ENCODE measurements at regions not wholly inside any gene's neighbourhood (a gene's known extent, or its start where the extent isn't known, plus 50 kb on each side); places are given as distances from the start of the nearest gene placed in this dataset.

- TF ChIP-seq ZNF687 (CRISPR knock-in tag; IDR thresholded peaks at IDR 0.05) (no peak), NCOA1 (CRISPR knock-in tag; IDR thresholded peaks at IDR 0.05) (no peak), ZXDC (CRISPR knock-in tag; IDR thresholded peaks at IDR 0.05) (no peak), TFDP1 (CRISPR knock-in tag; IDR thresholded peaks at IDR 0.05; ENCODE audit: borderline replicate concordance) (no peak), ZNF430 (CRISPR knock-in tag; IDR thresholded peaks at IDR 0.05) (no peak), ZNF562 (CRISPR knock-in tag; IDR thresholded peaks at IDR 0.05; ENCODE audit: borderline replicate concordance) (no peak), ATM (IDR thresholded peaks at IDR 0.05; ENCODE audit: borderline replicate concordance) (no peak), LBX2 (CRISPR knock-in tag; IDR thresholded peaks at IDR 0.05; ENCODE audit: borderline replicate concordance) (no peak), SUZ12 (IDR thresholded peaks at IDR 0.05; ENCODE audit: low read depth, low read length) (no peak)
Observed at GRCh38 chr6:79396625-79397024, 140.6 kb downstream of the LCA5 start (continued).

Data from HepG2 (cell line).